Stimulated activated CD4-positive, alpha-beta T cell treated with anti-CD3 and anti-CD28 coated beads, Interleukin-12 subunit alpha, Interleukin-12 subunit beta, amount 100 ng/mL, for 48 hours (primary cell): ENCODE measurements at regions not wholly inside any gene's neighbourhood (a gene's known extent, or its start where the extent isn't known, plus 50 kb on each side); places are given as distances from the start of the nearest gene placed in this dataset.
"Not testable (repeated sequence)": the region's sequence is repeated elsewhere in the genome, so short reads cannot be mapped to it uniquely, and the experiment has no call there.

Source experiments
- DNase-seq, 3 donors: peaks; one replicate each; pipeline ENCODE4 v3.0.0-alpha.2; 2020; ENCODE audit warnings: low read depth in 2 of 3, low spot score in 1 of 3

- no peak for DNase-seq
These were observed 91.2 kb upstream of the C1QTNF7 start for GRCh38 chr4:15336410-15337167.

- not testable (repeated sequence) for DNase-seq
These were observed 90.6 kb upstream of the C1QTNF7 start for GRCh38 chr4:15337168-15337657.

- no peak for DNase-seq
These were observed 88.1 kb upstream of the C1QTNF7 start for GRCh38 chr4:15339737-15340136.

GRCh38 chr4:15340332-15340731 lies 87.5 kb upstream of the C1QTNF7 start:
- no peak for DNase-seq

- no peak for DNase-seq
These were observed 86.7 kb upstream of the C1QTNF7 start for GRCh38 chr4:15340902-15341732.

GRCh38 chr4:15341733-15342300 lies 86.0 kb upstream of the C1QTNF7 start:
- DNase-seq: no peak

GRCh38 chr4:15343000-15343399 lies 84.8 kb upstream of the C1QTNF7 start:
- DNase-seq: no peak

- no peak for DNase-seq
These were observed 84.3 kb upstream of the C1QTNF7 start for GRCh38 chr4:15343581-15343980.

GRCh38 chr4:15344041-15344440 lies 83.8 kb upstream of the C1QTNF7 start:
- no peak for DNase-seq

- no peak for DNase-seq
These were observed 82.7 kb upstream of the C1QTNF7 start for GRCh38 chr4:15345134-15345533.

- no peak for DNase-seq
These were observed 79.6 kb upstream of the C1QTNF7 start for GRCh38 chr4:15348236-15348635.

- no peak for DNase-seq
These were observed 79.1 kb upstream of the C1QTNF7 start for GRCh38 chr4:15348695-15349094.

GRCh38 chr4:15349531-15349935 lies 78.3 kb upstream of the C1QTNF7 start:
- no peak for DNase-seq

- no peak for DNase-seq
These were observed 77.9 kb upstream of the C1QTNF7 start for GRCh38 chr4:15349965-15350364.

GRCh38 chr4:15352524-15352923 lies 75.3 kb upstream of the C1QTNF7 start:
- DNase-seq: no peak

- DNase-seq: no peak
These were observed 74.6 kb upstream of the C1QTNF7 start for GRCh38 chr4:15353207-15353606.

GRCh38 chr4:15354371-15355297 lies 73.2 kb upstream of the C1QTNF7 start:
- DNase-seq: no peak

GRCh38 chr4:15361529-15361928 lies 66.3 kb upstream of the C1QTNF7 start:
- DNase-seq: no peak

GRCh38 chr4:15362541-15362940 lies 65.3 kb upstream of the C1QTNF7 start:
- DNase-seq: no peak

- DNase-seq: no peak
These were observed 63.6 kb upstream of the C1QTNF7 start for GRCh38 chr4:15364183-15364582.

GRCh38 chr4:15365641-15366040 lies 62.2 kb upstream of the C1QTNF7 start:
- no peak for DNase-seq
